Activated naive CD4-positive, alpha-beta T cell treated with Interleukin-2 at 50 U/mL for 16 hours (primary cell): ENCODE measurements at regions not wholly inside any gene's neighbourhood (a gene's known extent, or its start where the extent isn't known, plus 50 kb on each side); places are given as distances from the start of the nearest gene placed in this dataset.
"Not testable (repeated sequence)": the region's sequence is repeated elsewhere in the genome, so short reads cannot be mapped to it uniquely, and the experiment has no call there.

ENCODE experiments used
- DNase-seq: peaks from one replicate; pipeline ENCODE4 v3.0.0-alpha.2; 2020

GRCh38 chr4:131192318-131192717 is 1956.8 kb upstream of the PCDH10 start:
- DNase-seq = no peak

DNA sequence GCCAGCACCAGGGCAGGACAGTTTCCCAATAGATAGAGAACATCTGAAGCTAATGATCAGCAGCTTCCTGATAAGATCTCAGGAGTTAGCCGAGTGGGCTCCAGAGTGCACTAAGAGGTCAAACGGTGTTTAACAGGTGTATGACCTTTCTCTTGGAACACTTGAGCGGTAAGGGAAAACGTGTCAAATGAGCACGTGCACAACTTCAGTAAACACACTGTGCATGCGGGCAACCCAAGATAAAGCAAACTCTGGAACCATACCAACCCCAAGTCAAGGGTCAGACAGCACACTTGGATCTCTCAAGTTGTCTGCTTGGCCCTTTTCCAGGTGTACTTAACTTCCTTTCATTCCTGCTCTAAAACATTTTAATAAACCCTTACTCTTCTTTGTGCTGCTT is 1941.5 kb upstream of the PCDH10 start:
- no peak for DNase-seq

DNA sequence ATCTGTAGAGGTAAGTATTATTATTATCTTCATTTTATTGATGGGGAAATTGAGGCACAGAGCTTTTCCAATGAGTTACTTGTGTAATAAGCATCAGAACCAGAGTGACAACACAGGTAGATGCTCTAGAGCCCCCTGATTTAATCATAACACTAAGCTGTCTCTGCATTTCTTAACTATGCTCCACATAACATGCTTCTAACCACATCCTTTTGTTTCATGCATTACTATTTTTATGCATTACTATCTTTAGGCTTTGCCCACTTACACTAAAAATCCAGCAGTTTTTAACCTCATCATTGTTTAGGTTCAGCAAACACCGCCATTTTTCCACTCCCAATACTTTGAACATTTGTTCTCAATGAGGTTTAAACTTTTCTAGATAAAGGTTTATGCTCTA is 1900.8 kb upstream of the PCDH10 start:
- DNase-seq = no peak

- no peak for DNase-seq
Measured at GRCh38 chr4:131251321-131251720, 1897.8 kb upstream of the PCDH10 start.

DNA sequence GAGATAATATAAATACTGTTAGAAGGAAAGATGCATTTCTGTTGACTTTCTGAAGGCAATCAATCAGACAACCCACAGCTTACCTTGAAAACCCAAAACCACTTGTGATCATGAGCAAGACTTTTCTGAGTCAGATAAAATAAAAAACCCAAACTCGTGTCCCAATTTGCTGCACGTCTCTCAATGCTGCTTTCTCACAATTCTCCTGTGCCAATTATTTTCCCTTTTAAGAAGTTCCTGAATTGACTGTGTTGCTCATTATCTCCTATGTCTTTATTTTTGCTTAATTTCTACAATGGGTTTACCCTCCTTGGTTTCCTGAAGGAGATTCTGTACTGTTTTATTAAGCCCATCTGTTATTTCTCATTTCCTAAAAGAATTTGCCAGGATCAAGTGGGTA is 1891.9 kb upstream of the PCDH10 start:
- no peak for DNase-seq

- no peak for DNase-seq
Measured at GRCh38 chr4:131258361-131258760, 1890.7 kb upstream of the PCDH10 start.

- no peak for DNase-seq
Measured at GRCh38 chr4:131288441-131288840, 1860.7 kb upstream of the PCDH10 start.

DNA sequence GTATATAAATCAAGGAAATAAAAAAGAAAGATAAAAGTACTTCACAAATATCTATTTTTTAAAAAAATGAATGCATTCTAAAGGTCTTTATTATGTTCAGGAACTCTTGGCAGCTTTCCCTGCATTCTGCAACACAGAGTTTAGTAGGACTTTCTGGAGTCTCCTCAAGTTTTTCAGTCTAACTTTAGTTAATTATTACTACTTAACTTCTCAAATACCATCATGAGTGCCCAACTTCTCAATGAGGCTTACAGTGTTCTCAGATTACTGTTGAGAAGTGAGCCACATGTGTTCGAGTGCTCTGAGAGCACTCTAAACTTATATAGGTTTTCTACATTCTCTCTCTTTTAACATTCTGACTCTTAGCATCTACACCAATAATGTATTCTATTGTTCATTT is 1852.9 kb upstream of the PCDH10 start:
- no peak for DNase-seq

- no peak for DNase-seq
Measured at GRCh38 chr4:131302108-131302507, 1847.0 kb upstream of the PCDH10 start.

DNA sequence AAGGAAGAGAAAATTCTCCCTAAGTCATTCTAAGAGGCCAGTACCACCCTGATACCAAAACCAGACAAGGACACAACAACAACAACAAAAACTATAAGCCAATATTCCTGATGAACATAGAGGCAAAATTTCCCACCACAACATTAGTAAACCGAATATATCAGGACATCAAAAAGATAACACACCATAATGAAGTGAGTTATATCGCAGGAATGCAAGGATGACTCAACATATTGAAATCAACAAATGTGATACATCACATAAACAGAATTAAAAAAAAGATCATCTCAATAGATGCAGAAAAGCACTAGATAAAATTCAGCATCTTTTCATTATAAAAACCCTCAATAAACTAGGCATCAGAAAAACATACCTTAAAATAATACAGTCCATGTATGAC is 1844.4 kb upstream of the PCDH10 start:
- DNase-seq = no peak

GRCh38 chr4:131309628-131310027 is 1839.5 kb upstream of the PCDH10 start:
- no peak for DNase-seq

DNA sequence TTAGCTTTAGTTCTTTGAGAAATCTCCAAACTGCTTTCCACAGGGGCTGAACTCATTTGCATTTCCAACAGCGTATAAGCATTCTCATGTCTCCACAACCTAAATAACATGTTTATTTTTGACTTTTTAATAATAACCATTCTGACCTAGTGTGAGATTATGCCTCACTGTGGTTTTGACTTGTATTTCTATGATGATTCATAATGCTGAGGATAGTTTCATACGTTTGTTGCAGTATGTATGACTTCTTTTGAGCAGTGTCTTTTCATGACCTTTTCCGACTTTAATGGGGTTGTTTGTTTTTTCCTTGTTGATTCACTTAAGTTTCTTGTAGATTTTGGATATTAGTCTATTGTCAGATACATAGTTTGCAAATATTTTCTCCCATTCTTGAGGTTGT is 1833.0 kb upstream of the PCDH10 start:
- DNase-seq = no peak

GRCh38 chr4:131337936-131338335 is 1811.2 kb upstream of the PCDH10 start:
- DNase-seq = no peak

- no peak for DNase-seq
Measured at GRCh38 chr4:131339137-131339536, 1810.0 kb upstream of the PCDH10 start.

DNA sequence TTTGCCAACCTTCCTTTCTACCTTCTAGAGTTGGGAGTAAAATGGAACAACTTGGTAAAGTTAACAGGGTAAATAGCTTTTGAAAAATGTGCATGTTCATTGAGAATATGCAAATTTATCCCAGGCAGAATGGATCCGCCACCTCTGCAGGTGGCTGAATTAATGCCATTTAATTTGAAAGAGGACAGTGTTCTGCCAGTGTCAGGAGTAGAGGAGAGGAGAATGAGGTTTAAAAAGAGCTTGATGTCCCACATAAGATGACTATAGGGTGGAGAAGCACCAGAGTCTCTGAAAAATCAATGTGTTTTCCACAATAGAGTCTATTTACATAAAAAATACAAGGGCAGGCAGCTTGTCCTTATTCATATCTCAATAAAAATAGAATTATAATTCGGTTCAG is 1804.3 kb upstream of the PCDH10 start:
- DNase-seq = no peak

DNA sequence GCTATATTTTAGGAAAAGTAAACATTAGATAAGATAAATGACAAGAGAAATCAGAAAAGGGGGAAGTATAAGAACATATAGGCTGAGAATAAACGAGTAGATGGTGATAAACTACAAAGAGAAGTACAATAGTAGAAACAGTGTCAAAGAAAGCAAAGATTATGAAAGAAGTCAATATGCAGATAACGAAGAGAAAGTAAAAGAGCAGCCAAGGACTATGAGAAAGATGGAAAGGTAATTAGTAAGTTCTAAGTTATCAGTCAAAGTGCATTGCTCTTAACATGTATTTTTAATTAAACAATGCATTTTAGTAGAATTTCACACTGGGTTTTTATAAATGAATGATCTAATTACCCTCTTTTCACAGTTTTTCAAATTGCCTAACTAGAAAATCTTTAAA is 1801.3 kb upstream of the PCDH10 start:
- DNase-seq = no peak

GRCh38 chr4:131348263-131348662 is 1800.8 kb upstream of the PCDH10 start:
- DNase-seq = no peak

DNA sequence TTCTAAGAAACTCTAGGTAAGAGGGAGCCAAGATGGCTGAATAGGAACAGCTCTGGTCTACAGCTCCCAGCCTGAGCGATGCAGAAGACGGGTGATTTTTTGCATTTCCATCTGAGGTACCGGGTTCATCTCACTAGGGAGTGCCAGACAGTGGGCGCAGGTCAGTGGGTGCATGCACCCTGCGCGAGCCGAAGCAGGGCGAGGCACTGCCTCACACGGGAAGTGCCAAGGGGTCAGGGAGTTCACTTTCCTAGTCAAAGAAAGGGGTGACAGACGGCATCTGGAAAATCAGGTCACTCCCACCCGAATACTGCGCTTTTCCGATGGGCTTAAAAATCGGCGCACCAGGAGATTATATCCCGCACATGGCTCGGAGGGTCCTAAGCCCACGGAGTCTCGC is 1796.7 kb upstream of the PCDH10 start:
- not testable (repeated sequence) for DNase-seq

GRCh38 chr4:131366714-131367113 is 1782.4 kb upstream of the PCDH10 start:
- DNase-seq = no peak

GRCh38 chr4:131367441-131367840 is 1781.7 kb upstream of the PCDH10 start:
- no peak for DNase-seq

- DNase-seq = no peak
Measured at GRCh38 chr4:131370846-131371245, 1778.2 kb upstream of the PCDH10 start.

GRCh38 chr4:131381055-131381454 is 1768.0 kb upstream of the PCDH10 start:
- DNase-seq = no peak

DNA sequence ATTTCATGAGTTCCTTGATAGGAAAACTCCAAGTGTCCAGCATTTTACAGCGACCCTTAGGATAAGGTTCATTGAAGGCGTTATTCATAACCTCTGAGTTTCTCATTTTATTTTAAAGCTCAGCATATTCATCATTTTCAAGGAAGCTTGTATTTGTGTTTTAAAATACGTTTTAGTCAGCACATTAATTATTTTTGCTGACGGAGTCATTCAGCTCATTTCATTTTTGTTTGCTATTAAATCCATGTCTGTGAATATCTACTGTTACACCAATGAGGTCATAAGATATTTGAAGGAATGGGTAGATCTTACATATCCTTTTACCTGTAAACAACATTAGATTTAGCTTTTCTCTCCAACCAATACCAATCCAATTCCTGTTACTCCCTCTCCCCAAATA is 1766.3 kb upstream of the PCDH10 start:
- no peak for DNase-seq

DNA sequence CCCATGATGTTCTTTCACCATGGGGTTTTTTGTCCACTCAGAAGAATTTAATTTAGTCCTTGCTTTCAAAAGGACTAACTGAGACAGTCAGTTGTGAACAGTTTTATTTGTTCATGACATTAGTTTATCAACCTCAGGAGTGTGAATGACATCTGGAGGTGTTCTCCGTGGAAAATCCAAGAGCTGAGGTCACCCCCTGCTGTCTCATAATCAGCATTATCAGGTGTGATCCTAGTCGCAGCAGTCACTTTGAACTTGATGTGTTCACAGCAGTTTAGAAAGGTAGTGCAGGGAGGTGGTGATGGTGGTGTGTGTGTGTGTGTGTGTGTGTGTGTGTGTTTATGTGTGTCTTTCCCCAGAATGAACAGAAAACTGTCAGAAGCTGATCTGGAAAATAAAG is 1760.8 kb upstream of the PCDH10 start:
- DNase-seq = no peak

- no peak for DNase-seq
Measured at GRCh38 chr4:131408102-131408501, 1741.0 kb upstream of the PCDH10 start.

DNA sequence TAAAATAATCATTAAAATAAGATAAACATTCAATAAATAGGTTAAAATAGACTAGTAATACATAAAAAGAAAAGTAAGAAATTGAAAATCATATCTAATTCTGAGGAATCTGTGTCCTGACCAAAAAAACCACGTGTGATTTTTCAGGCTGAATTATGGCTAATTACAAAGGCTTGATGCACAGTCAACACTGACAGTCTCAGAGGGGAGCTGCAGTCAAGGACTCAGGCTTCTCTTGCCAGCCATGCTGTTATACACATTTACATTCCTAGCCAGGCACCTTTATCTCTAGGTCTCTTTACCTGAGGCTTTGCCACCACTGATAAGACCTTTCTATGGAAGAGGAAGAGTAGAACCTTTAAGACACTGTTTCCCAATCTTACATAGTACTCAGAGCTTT is 1737.7 kb upstream of the PCDH10 start:
- no peak for DNase-seq
